GM23248 (cell line): ENCODE measurements at regions not wholly inside any gene's neighbourhood (a gene's known extent, or its start where the extent isn't known, plus 50 kb on each side); places are given as distances from the start of the nearest gene placed in this dataset.
A peak's percentile ranks its signal among the peaks of the same experiment; 100 is the strongest.

Source experiments
- DNase-seq: peaks from one replicate; pipeline ENCODE4 v3.0.0-alpha.2; 2015
- H2AFZ ChIP-seq: fragments of 200-600 bp; sonication (generic); 2 replicates; pipeline ENCODE4 v1.6.1; 2016; ENCODE audit warnings: antibody characterized with exemption
- H3F3A ChIP-seq: fragments of 200-600 bp; sonication (generic); 2 replicates; pipeline ENCODE4 v1.6.1; 2016; ENCODE audit warnings: mild to moderate bottlenecking, antibody characterized with exemption, mixed run types; ENCODE audit not compliant: insufficient read depth
- H3K27ac ChIP-seq: fragments of 200-600 bp; sonication (generic); 2 replicates; pipeline ENCODE4 v1.5.1; 2016; ENCODE audit warnings: mild to moderate bottlenecking
- H3K27me3 ChIP-seq: fragments of 200-600 bp; sonication (generic); replicated peaks from 2 replicates; pipeline ENCODE4 v1.6.1; 2016; ENCODE audit warnings: mild to moderate bottlenecking; ENCODE audit not compliant: insufficient read depth
- H3K36me3 ChIP-seq: fragments of 200-600 bp; sonication (generic); 2 replicates; pipeline ENCODE4 v1.6.1; 2016; ENCODE audit warnings: low read depth, mild to moderate bottlenecking
- H3K4me1 ChIP-seq: fragments of 200-600 bp; sonication (generic); 2 replicates; pipeline ENCODE4 v1.6.1; 2016; ENCODE audit warnings: mild to moderate bottlenecking; ENCODE audit not compliant: insufficient read depth
- H3K4me2 ChIP-seq: fragments of 200-600 bp; sonication (generic); one replicate; pipeline ENCODE4 v1.6.1; 2016; ENCODE audit warnings: mild to moderate bottlenecking; ENCODE audit not compliant: unreplicated experiment
- H3K4me3 ChIP-seq: fragments of 200-600 bp; sonication (generic); 2 replicates; pipeline ENCODE4 v1.5.1; 2016; ENCODE audit warnings: mild to moderate bottlenecking
- H3K79me2 ChIP-seq: fragments of 200-600 bp; sonication (generic); 2 replicates; pipeline ENCODE4 v1.6.1; 2016; ENCODE audit warnings: mild to moderate bottlenecking; ENCODE audit not compliant: insufficient read depth
- H3K9ac ChIP-seq: fragments of 200-600 bp; sonication (generic); 2 replicates; pipeline ENCODE4 v1.6.1; 2016; ENCODE audit warnings: mild to moderate bottlenecking
- H3K9me2 ChIP-seq: fragments of 200-600 bp; sonication (generic); 2 replicates; pipeline ENCODE4 v1.6.1; 2016; ENCODE audit warnings: mixed run types, mild to moderate bottlenecking, moderate library complexity; ENCODE audit not compliant: insufficient read depth
- H3K9me3 ChIP-seq: fragments of 200-600 bp; sonication (generic); one replicate; pipeline ENCODE4 v1.6.1; 2017; ENCODE audit warnings: low read depth
- H4K20me1 ChIP-seq: fragments of 200-600 bp; sonication (generic); 2 replicates; pipeline ENCODE4 v1.6.0; 2016; ENCODE audit not compliant: insufficient read depth
- EZH2 ChIP-seq: fragments of 200-600 bp; sonication (generic); IDR thresholded peaks from 2 replicates; pipeline ENCODE4 v1.6.1; 2018; ENCODE audit warnings: antibody characterized with exemption, mild to moderate bottlenecking; ENCODE audit not compliant: insufficient read depth, poor library complexity, severe bottlenecking
- EZH2phosphoT487 ChIP-seq: fragments of 200-600 bp; sonication (generic); IDR thresholded peaks from 2 replicates; pipeline ENCODE4 v1.6.1; 2018; ENCODE audit warnings: antibody characterized with exemption, moderate library complexity, mild to moderate bottlenecking, low read depth; ENCODE audit not compliant: insufficient read depth
- WGBS, 2 experiments: methylation state at CpG; one replicate each; pipeline ENCODE4 v1.1.6; 2015 to 2017; ENCODE audit warnings: low lambda C conversion rate in 2 of 2, low coverage in 1 of 2; ENCODE audit errors: missing lambda C conversion rate in 2 of 2; 5-methylcytosine and 5-hydroxymethylcytosine counted together
- in situ Hi-C: fragments of 300-500 bp; cut with MboI; formaldehyde crosslinking; loops from 2 replicates; pipeline ENCODE4 v1.15.0; 2020

GRCh38 chr6:112827793-112828192 is 480.7 kb downstream of the RFPL4B start:
- Histone ChIP-seq H3F3A (no peaks in the 10 kb centered on the region), H3K9ac (no peak overlapping the region), H3K9me2 (no peaks in the 10 kb centered on the region), H3K4me1 (peaks cover 6% of the 10 kb centered on the region), H3K36me3 (no peaks in the 10 kb centered on the region), H3K9me3 (no peaks in the 10 kb centered on the region), H4K20me1 (no peaks in the 10 kb centered on the region), H3K4me2 (no peak overlapping the region), H3K4me3 (no peak overlapping the region), H3K27me3 (no peaks in the 10 kb centered on the region), H3K27ac (no peak overlapping the region), H2AFZ (peak overlapping the region; percentile 62), H3K79me2 (no peaks in the 10 kb centered on the region)
- TF ChIP-seq EZH2phosphoT487, result no peak
- TF ChIP-seq EZH2, result no peak
- DNase-seq, result peak; percentile 35
- WGBS, 2 experiments, result 49 to 54% methylated on average over 2 of the region's 2 CpGs
- in situ Hi-C loops, result no loop called here

- no peaks in the 10 kb centered on the region for H3F3A ChIP-seq
- no peak overlapping the region for H3K4me3 ChIP-seq
- H3K9me3 ChIP-seq, result no peaks in the 10 kb centered on the region
- TF ChIP-seq EZH2phosphoT487 (no peak), EZH2 (no peak)
- H3K4me2 ChIP-seq, result no peak overlapping the region
- H3K4me1 ChIP-seq, result peaks cover 6% of the 10 kb centered on the region
- no peak overlapping the region for H3K27ac ChIP-seq
- H3K79me2 ChIP-seq, result no peaks in the 10 kb centered on the region
- 7 to 16% methylated on average over 1 of the region's 1 CpG for WGBS, 2 experiments
- H2AFZ ChIP-seq, result no peak overlapping the region
- no peaks in the 10 kb centered on the region for H4K20me1 ChIP-seq
- no peak overlapping the region for H3K9ac ChIP-seq
- H3K36me3 ChIP-seq, result no peaks in the 10 kb centered on the region
- H3K27me3 ChIP-seq, result no peaks in the 10 kb centered on the region
- peak; percentile 8 for DNase-seq
- in situ Hi-C loops, result no loop called here
- H3K9me2 ChIP-seq, result no peaks in the 10 kb centered on the region
Observed at GRCh38 chr6:112831022-112831421, 483.9 kb downstream of the RFPL4B start.

GRCh38 chr6:112833581-112834131 is 486.5 kb downstream of the RFPL4B start:
- TF ChIP-seq EZH2phosphoT487 (no peak), EZH2 (no peak)
- no peaks in the 10 kb centered on the region for H3K9me3 ChIP-seq
- H3K36me3 ChIP-seq, result no peaks in the 10 kb centered on the region
- no peak for DNase-seq
- no peak overlapping the region for H3K27ac ChIP-seq
- H3K4me1 ChIP-seq, result peaks cover 4% of the 10 kb centered on the region
- peaks cover 6% of the 10 kb centered on the region for H3F3A ChIP-seq
- no peak overlapping the region for H3K4me3 ChIP-seq
- no peaks in the 10 kb centered on the region for H3K27me3 ChIP-seq
- H3K4me2 ChIP-seq, result no peak overlapping the region
- in situ Hi-C loops, result no loop called here
- WGBS, 2 experiments, result 88 to 95% methylated on average over 4 of the region's 4 CpGs
- H4K20me1 ChIP-seq, result no peaks in the 10 kb centered on the region
- H3K9ac ChIP-seq, result no peak overlapping the region
- no peaks in the 10 kb centered on the region for H3K9me2 ChIP-seq
- no peaks in the 10 kb centered on the region for H3K79me2 ChIP-seq
- H2AFZ ChIP-seq, result no peak overlapping the region

GRCh38 chr6:112835078-112835477 is 487.9 kb downstream of the RFPL4B start:
- H3K79me2 ChIP-seq, result no peaks in the 10 kb centered on the region
- no peaks in the 10 kb centered on the region for H4K20me1 ChIP-seq
- H3K4me1 ChIP-seq, result peaks cover 16% of the 10 kb centered on the region
- H3K9me3 ChIP-seq, result no peaks in the 10 kb centered on the region
- 86% methylated on average over 3 of the region's 3 CpGs for WGBS, 2 experiments
- H2AFZ ChIP-seq, result no peak overlapping the region
- H3K9ac ChIP-seq, result no peak overlapping the region
- H3K4me2 ChIP-seq, result no peak overlapping the region
- no peak for DNase-seq
- H3F3A ChIP-seq, result peaks cover 18% of the 10 kb centered on the region
- no peaks in the 10 kb centered on the region for H3K27me3 ChIP-seq
- H3K4me3 ChIP-seq, result no peak overlapping the region
- no peak overlapping the region for H3K27ac ChIP-seq
- no peaks in the 10 kb centered on the region for H3K36me3 ChIP-seq
- TF ChIP-seq EZH2phosphoT487, result no peak
- TF ChIP-seq EZH2, result no peak
- in situ Hi-C loops, result no loop called here
- H3K9me2 ChIP-seq, result no peaks in the 10 kb centered on the region

GRCh38 chr6:112839525-112839961 is 492.4 kb downstream of the RFPL4B start:
- H3K9ac ChIP-seq, result no peak overlapping the region
- H3K36me3 ChIP-seq, result no peaks in the 10 kb centered on the region
- peak; percentile 88 for DNase-seq
- H3K27ac ChIP-seq, result peak overlapping the region; percentile 60
- H3K9me2 ChIP-seq, result no peaks in the 10 kb centered on the region
- H3K79me2 ChIP-seq, result no peaks in the 10 kb centered on the region
- H3F3A ChIP-seq, result peaks cover 20% of the 10 kb centered on the region
- no peak for TF ChIP-seq EZH2phosphoT487
- TF ChIP-seq EZH2, result no peak
- H3K4me1 ChIP-seq, result peaks cover 20% of the 10 kb centered on the region
- in situ Hi-C loops, result no loop called here
- no peaks in the 10 kb centered on the region for H3K9me3 ChIP-seq
- no peak overlapping the region for H3K4me3 ChIP-seq
- H4K20me1 ChIP-seq, result no peaks in the 10 kb centered on the region
- peak overlapping the region; percentile 11 for H3K4me2 ChIP-seq
- no peaks in the 10 kb centered on the region for H3K27me3 ChIP-seq
- peak overlapping the region; percentile 32 for H2AFZ ChIP-seq
